HG03108 (cell line): ENCODE measurements at regions not wholly inside any gene's neighbourhood (a gene's known extent, or its start where the extent isn't known, plus 50 kb on each side); places are given as distances from the start of the nearest gene placed in this dataset.
"Not testable (repeated sequence)": the region's sequence is repeated elsewhere in the genome, so short reads cannot be mapped to it uniquely, and the experiment has no call there.

ENCODE experiments used
- ATAC-seq: cut with Tn5 transposase; IDR thresholded peaks from one replicate; pipeline ENCODE4 v1.9.1; 2021; ENCODE audit warnings: moderate library complexity; ENCODE audit not compliant: unreplicated experiment

- no peak for ATAC-seq
These were observed 107.5 kb downstream of the DCLK3 start for GRCh38 chr3:36656873-36657272.

- no peak for ATAC-seq
These were observed 111.3 kb downstream of the DCLK3 start for GRCh38 chr3:36653095-36653494.

- ATAC-seq: no peak
These were observed 112.2 kb downstream of the DCLK3 start for GRCh38 chr3:36652104-36652503.

GRCh38 chr3:36650271-36650671, 114.1 kb downstream of the DCLK3 start:
- ATAC-seq: no peak

GRCh38 chr3:36649125-36649524, 115.2 kb downstream of the DCLK3 start:
- no peak for ATAC-seq

- peak; percentile 85 for ATAC-seq
These were observed 115.9 kb downstream of the DCLK3 start for GRCh38 chr3:36648241-36649034.

- no peak for ATAC-seq
These were observed 116.9 kb downstream of the DCLK3 start for GRCh38 chr3:36647423-36647853.

DNA sequence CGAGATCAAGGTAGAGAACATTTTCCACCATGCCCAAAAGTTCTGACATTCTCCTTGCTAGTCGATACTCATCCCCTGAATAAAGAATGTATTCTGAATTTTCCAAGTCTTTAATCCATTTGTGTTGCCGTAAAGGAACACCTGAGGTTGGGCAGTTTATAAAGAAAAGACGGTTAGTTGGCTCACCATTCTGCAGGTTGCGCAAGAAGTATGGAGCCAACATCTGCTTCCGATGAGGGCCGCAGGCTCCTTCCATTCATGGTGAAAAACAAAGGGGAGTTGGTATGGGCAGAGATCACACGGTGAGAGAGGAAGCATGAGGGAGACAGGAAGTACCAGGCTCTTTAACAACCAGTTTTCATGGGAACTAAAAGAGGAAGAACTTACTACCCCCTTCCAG, 121.2 kb downstream of the DCLK3 start:
- no peak for ATAC-seq

- ATAC-seq: no peak
These were observed 128.6 kb downstream of the DCLK3 start for GRCh38 chr3:36635731-36636130.

GRCh38 chr3:36633897-36634296, 130.5 kb downstream of the DCLK3 start:
- ATAC-seq: not testable (repeated sequence)

DNA sequence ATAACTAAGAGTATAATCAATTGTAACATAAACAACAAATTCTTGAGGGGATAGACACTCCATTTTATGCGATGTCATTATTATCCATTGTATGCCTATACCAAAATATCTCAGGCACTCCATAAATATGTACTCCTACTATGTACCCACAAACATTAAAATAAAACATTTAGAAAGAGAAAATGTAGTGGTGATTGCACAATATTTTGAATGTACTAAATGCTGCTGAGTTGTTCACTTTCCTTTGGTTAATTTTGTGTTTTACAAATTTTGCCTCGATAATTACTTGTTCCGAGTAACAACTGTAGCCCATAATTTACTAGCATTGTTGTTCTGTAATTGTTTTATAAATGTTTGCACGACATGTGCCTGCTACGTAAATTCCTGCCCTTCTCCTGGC, 131.3 kb downstream of the DCLK3 start:
- ATAC-seq: no peak

DNA sequence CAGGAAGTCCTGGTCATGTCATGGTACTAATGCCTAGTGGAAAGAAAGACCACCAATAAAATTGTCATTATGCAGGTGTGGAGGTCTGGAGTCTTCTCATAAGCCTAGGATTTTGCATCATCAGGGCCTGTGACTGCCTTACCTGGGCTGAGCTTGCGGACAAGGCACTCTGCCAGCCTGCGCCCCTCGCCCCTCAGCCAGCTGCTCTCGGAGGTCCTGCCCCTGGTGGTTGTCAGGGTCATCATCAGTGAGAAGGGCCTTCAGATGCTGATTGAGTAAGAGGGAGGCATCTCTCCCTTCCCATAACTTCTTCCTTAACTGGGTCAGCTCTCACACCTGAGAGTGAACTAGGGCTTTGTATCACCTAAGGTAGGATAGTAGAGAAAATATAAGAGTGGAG, 132.8 kb downstream of the DCLK3 start:
- no peak for ATAC-seq

GRCh38 chr3:36615861-36616260, 148.5 kb downstream of the DCLK3 start:
- ATAC-seq: no peak

- no peak for ATAC-seq
These were observed 157.2 kb downstream of the DCLK3 start for GRCh38 chr3:36606871-36607765.

GRCh38 chr3:36603423-36603822, 160.9 kb downstream of the DCLK3 start:
- no peak for ATAC-seq

DNA sequence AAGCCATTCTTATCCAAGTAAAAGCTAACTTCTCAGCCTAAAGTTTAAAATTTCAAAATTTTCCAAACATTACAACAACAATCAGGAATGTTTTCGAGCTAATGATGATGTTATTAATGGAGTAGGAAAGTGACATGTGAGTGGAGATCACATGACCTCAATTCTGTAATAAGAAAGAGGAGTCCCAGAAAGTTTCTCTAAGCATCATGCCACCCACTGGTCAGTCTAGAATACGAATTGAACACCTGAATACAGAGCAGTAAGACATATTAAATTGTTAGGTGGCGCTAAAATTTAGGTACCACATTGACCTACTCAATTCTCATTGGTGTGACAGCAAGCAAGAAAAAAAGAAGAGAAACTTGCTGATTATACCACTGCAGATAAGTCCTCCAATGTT, 163.9 kb downstream of the DCLK3 start:
- ATAC-seq: no peak
